GM19395 (cell line): ENCODE measurements at regions not wholly inside any gene's neighbourhood (a gene's known extent, or its start where the extent isn't known, plus 50 kb on each side); places are given as distances from the start of the nearest gene placed in this dataset.
"Not testable (repeated sequence)": the region's sequence is repeated elsewhere in the genome, so short reads cannot be mapped to it uniquely, and the experiment has no call there.

ENCODE experiments used
- ATAC-seq: cut with Tn5 transposase; IDR thresholded peaks from one replicate; pipeline ENCODE4 v1.9.1; 2021; ENCODE audit warnings: mild to moderate bottlenecking, moderate library complexity; ENCODE audit not compliant: unreplicated experiment

- ATAC-seq: no peak
These were observed 105.0 kb downstream of the OTUD1 start for GRCh38 chr10:23543691-23544380.

GRCh38 chr10:23545866-23546265 lies 107.0 kb downstream of the OTUD1 start:
- not testable (repeated sequence) for ATAC-seq

GRCh38 chr10:23556727-23557440 lies 118.0 kb downstream of the OTUD1 start:
- no peak for ATAC-seq

GRCh38 chr10:23557777-23558176 lies 118.9 kb downstream of the OTUD1 start:
- ATAC-seq: no peak

GRCh38 chr10:23558361-23558799 lies 119.5 kb downstream of the OTUD1 start:
- ATAC-seq: no peak

- no peak for ATAC-seq
These were observed 130.1 kb downstream of the OTUD1 start for GRCh38 chr10:23568996-23569395.

GRCh38 chr10:23571884-23572283 lies 133.0 kb downstream of the OTUD1 start:
- ATAC-seq: no peak

- no peak for ATAC-seq
These were observed 143.1 kb downstream of the OTUD1 start for GRCh38 chr10:23581906-23582450.

GRCh38 chr10:23584396-23584795 lies 145.5 kb downstream of the OTUD1 start:
- no peak for ATAC-seq

- no peak for ATAC-seq
These were observed 146.3 kb downstream of the OTUD1 start for GRCh38 chr10:23585186-23585585.

GRCh38 chr10:23585666-23586065 lies 146.8 kb downstream of the OTUD1 start:
- no peak for ATAC-seq

- ATAC-seq: not testable (repeated sequence)
These were observed 156.4 kb downstream of the OTUD1 start for GRCh38 chr10:23595278-23595677.

GRCh38 chr10:23604613-23605012 lies 165.7 kb downstream of the OTUD1 start:
- no peak for ATAC-seq

- no peak for ATAC-seq
These were observed 167.6 kb downstream of the OTUD1 start for GRCh38 chr10:23606456-23606855.

- no peak for ATAC-seq
These were observed 170.1 kb downstream of the OTUD1 start for GRCh38 chr10:23608926-23609325.

GRCh38 chr10:23610626-23611307 lies 171.9 kb downstream of the OTUD1 start:
- no peak for ATAC-seq

GRCh38 chr10:23611308-23612029 lies 172.6 kb downstream of the OTUD1 start:
- no peak for ATAC-seq

- ATAC-seq: no peak
These were observed 175.0 kb downstream of the OTUD1 start for GRCh38 chr10:23613900-23614299.

- no peak for ATAC-seq
These were observed 175.6 kb downstream of the OTUD1 start for GRCh38 chr10:23614483-23614882.

- ATAC-seq: no peak
These were observed 191.5 kb downstream of the OTUD1 start for GRCh38 chr10:23630376-23630775.

- no peak for ATAC-seq
These were observed 192.0 kb downstream of the OTUD1 start for GRCh38 chr10:23630885-23631284.
